ENCODE measurements at regions not wholly inside any gene's neighbourhood (a gene's known extent, or its start where the extent isn't known, plus 50 kb on each side); places are given as distances from the start of the nearest gene placed in this dataset.
"Not testable (repeated sequence)": the region's sequence is repeated elsewhere in the genome, so short reads cannot be mapped to it uniquely, and the experiment has no call there.

GRCh38 chr18:40245612-40246011 lies 1709.4 kb upstream of the PIK3C3 start:
- H3K4ac ChIP-seq (replicated peaks; ENCODE audit: insufficient read length, low read depth, low read length); CTCF ChIA-PET (ENCODE audit: partially characterized antibody); H3K18ac ChIP-seq (ENCODE audit: extremely low read depth, low read length); H3K23ac ChIP-seq (ENCODE audit: insufficient read length); H2AK5ac ChIP-seq (ENCODE audit: low read depth, low read length); H3K4me3 ChIP-seq (ENCODE audit: extremely low read depth in 1 of 4, insufficient read depth in 2 of 4, low read depth in 3 of 4, low read length in 4 of 4); H3K56ac ChIP-seq (replicated peaks; ENCODE audit: insufficient read length, low read depth, low read length); H3K4me1 ChIP-seq (replicated peaks in 1 of 4; ENCODE audit: control insufficient read depth in 3 of 4, insufficient read depth in 4 of 4, low read length in 3 of 4); H3K79me2 ChIP-seq (ENCODE audit: control insufficient read depth in 1 of 2, insufficient read depth in 2 of 2, low read length in 2 of 2); H4K8ac ChIP-seq (ENCODE audit: extremely low read depth, insufficient read depth, low read length); H4K20me1 ChIP-seq (replicated peaks in 1 of 2; ENCODE audit: control insufficient read depth in 1 of 2, insufficient read depth in 2 of 2, low read length in 2 of 2); H3K14ac ChIP-seq (ENCODE audit: insufficient read length); H3K27me3 ChIP-seq (replicated peaks in 1 of 4; ENCODE audit: control insufficient read depth in 3 of 4, extremely low read depth in 1 of 4, insufficient read depth in 3 of 4, low read length in 3 of 4); H2BK15ac ChIP-seq (ENCODE audit: low read length); H3K4me2 ChIP-seq (ENCODE audit: insufficient read depth in 1 of 2, low read depth in 2 of 2, low read length in 2 of 2); H2BK120ac ChIP-seq (replicated peaks; ENCODE audit: low read depth, low read length); H3K23me2 ChIP-seq (ENCODE audit: low read depth, low read length); H3K9ac ChIP-seq (replicated peaks in 1 of 4; ENCODE audit: extremely low read depth in 1 of 4, low read depth in 3 of 4, low read length in 3 of 4); H3K27ac ChIP-seq (ENCODE audit: low read depth, low read length); H2BK20ac ChIP-seq (ENCODE audit: low read length); POLR2A ChIA-PET (ENCODE audit: partially characterized antibody); H4K5ac ChIP-seq (ENCODE audit: insufficient read length, low read depth, low read length); H2BK5ac ChIP-seq (ENCODE audit: low read depth, low read length); H3K36me3 ChIP-seq (ENCODE audit: control insufficient read depth in 2 of 4, insufficient read depth in 4 of 4, low read length in 3 of 4); FAIRE-seq; H4K91ac ChIP-seq (replicated peaks; ENCODE audit: insufficient read length, low read length); H2BK12ac ChIP-seq (ENCODE audit: low read depth, low read length); DNase-seq (ENCODE audit: low read depth in 1 of 2, low spot score in 2 of 2); H2AFZ ChIP-seq (ENCODE audit: low read length); H3K9me3 ChIP-seq (ENCODE audit: insufficient read depth in 2 of 2, low read depth in 1 of 2, low read length in 1 of 2); H3K79me1 ChIP-seq (ENCODE audit: low read depth, low read length): not testable (repeated sequence)
- 96% methylated on average over 5 of the region's 5 CpGs; no CpG with 5 or more reads in 1 of the 2 experiments for WGBS, 2 experiments (ENCODE audit: extremely low coverage in 1 of 2, insufficient coverage in 1 of 2, insufficient read length in 1 of 2, insufficient replicate concordance in 2 of 2, low coverage in 1 of 2, low lambda C conversion rate in 2 of 2, missing lambda C conversion rate in 1 of 2)

Data from H1 (cell line).